ENCODE measurements at regions not wholly inside any gene's neighbourhood (a gene's known extent, or its start where the extent isn't known, plus 50 kb on each side); places are given as distances from the start of the nearest gene placed in this dataset.

GRCh38 chr1:87202922-87203655 is 125.6 kb upstream of the LMO4 start:
- Histone ChIP-seq H3K9me3 (no peaks in the 10 kb centered on the region), H3K27ac (no peak overlapping the region), H3K4me1 (peaks cover 0 to 9% (median 0%) of the 10 kb centered on the region in 3 donors), H3K4me3 (peak overlapping the region in 1 of 2 donors; percentile 23), H3K27me3 (no peaks in the 10 kb centered on the region), H3K36me3 (no peaks in the 10 kb centered on the region)
- TF ChIP-seq, protein P1, sequence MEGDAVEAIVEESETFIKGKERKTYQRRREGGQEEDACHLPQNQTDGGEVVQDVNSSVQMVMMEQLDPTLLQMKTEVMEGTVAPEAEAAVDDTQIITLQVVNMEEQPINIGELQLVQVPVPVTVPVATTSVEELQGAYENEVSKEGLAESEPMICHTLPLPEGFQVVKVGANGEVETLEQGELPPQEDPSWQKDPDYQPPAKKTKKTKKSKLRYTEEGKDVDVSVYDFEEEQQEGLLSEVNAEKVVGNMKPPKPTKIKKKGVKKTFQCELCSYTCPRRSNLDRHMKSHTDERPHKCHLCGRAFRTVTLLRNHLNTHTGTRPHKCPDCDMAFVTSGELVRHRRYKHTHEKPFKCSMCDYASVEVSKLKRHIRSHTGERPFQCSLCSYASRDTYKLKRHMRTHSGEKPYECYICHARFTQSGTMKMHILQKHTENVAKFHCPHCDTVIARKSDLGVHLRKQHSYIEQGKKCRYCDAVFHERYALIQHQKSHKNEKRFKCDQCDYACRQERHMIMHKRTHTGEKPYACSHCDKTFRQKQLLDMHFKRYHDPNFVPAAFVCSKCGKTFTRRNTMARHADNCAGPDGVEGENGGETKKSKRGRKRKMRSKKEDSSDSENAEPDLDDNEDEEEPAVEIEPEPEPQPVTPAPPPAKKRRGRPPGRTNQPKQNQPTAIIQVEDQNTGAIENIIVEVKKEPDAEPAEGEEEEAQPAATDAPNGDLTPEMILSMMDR (IDR thresholded peaks at IDR 0.05), result no peak
- TF ChIP-seq POLR2AphosphoS5 (IDR thresholded peaks at IDR 0.05) (no peak), POLR2A (IDR thresholded peaks at IDR 0.05) (no peak), EP300 (IDR thresholded peaks at IDR 0.05) (no peak)
- 42 to 82% methylated on average over 9 to 16 of the region's 16 CpGs for WGBS, 2 donors (ENCODE audit: low coverage in 1 of 2)
- no peak for ATAC-seq

DNA sequence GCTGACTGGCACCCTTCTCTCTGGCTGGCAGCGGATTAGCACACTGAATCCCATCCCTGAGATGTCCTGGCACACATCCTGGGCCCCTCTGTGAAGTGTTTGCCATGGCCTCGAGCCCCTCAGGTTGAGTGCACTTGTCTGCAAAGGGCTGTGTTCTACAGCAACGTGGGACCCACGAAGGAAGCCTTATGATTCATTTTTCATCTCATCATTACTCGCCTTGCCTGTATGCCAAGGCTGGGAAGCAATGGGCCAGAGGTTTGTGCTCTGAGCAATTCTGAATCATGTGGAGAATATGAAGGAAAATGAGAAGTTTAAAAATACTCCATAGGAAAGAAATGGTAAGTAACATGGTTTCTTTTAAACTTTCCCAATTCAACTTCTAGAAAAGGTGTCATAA is 124.8 kb upstream of the LMO4 start:
- no peaks in the 10 kb centered on the region for H3K9me3 ChIP-seq
- WGBS, 2 donors (ENCODE audit: low coverage in 1 of 2), result 32 to 46% methylated on average over 3 to 5 of the region's 5 CpGs
- peak; percentile 12 for ATAC-seq

DNA sequence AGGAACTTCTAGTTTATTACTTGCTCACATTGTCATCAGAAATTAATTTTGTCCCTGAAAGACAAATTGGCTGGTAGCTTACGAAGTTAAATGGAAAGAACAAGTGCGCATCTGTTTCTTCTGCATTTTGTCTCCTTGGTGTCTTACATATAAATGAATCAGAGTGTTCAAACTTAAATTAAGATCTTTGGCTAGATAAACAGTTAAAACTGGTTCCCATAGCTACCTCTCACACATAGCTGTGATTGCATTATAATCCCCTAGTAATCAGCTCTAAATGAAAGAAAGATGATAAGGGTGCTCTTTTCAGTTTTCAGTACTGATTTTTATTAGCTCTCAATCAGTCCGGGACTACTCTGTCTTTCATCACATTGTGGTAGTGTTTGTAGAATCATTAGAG is 124.2 kb upstream of the LMO4 start:
- 40 to 73% methylated on average over 3 of the region's 3 CpGs for WGBS, 2 donors (ENCODE audit: low coverage in 1 of 2)
- TF ChIP-seq POLR2A (IDR thresholded peaks at IDR 0.05) (no peak), EP300 (IDR thresholded peaks at IDR 0.05) (no peak), POLR2AphosphoS5 (IDR thresholded peaks at IDR 0.05) (no peak)

More for the DNA sequence above, 124.8 kb upstream of the LMO4 start:
- Histone ChIP-seq H3K27ac (no peak overlapping the region), H3K4me1 (peaks cover 0 to 9% (median 0%) of the 10 kb centered on the region in 3 donors), H3K4me3 (no peak overlapping the region), H3K36me3 (no peaks in the 10 kb centered on the region), H3K27me3 (no peaks in the 10 kb centered on the region)
- TF ChIP-seq POLR2A (IDR thresholded peaks at IDR 0.05) (no peak), EP300 (IDR thresholded peaks at IDR 0.05) (no peak)

DNA sequence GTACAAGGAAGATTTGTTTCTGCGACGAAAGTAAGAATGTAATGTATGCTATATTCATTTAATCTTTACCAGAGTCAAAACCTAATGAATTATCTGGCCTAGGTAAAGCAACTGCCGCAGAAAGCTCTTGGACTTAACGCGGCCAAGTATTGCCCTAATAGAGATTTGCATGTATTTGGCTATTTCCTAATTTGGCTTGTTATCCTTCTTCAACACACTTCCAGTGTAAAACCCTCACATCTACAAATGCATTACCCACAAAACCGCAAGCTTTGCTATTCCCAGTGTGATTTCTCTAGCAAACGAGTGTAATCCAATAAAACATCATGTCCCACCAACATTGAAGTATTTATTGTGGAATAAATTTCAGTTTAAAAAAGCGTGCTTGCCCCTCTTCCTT is 123.8 kb upstream of the LMO4 start:
- Histone ChIP-seq H3K27ac (no peak overlapping the region), H3K36me3 (no peaks in the 10 kb centered on the region), H3K9me3 (no peaks in the 10 kb centered on the region), H3K27me3 (no peaks in the 10 kb centered on the region), H3K4me1 (peaks cover 0 to 9% (median 0%) of the 10 kb centered on the region in 3 donors), H3K4me3 (no peak overlapping the region)
- TF ChIP-seq, protein P1 (IDR thresholded peaks at IDR 0.05), result no peak
- TF ChIP-seq POLR2AphosphoS5 (IDR thresholded peaks at IDR 0.05), result no peak
- no peak for ATAC-seq
- 35 to 78% methylated on average over 8 of the region's 8 CpGs for WGBS, 2 donors (ENCODE audit: low coverage in 1 of 2)

More for the DNA sequence above, 124.2 kb upstream of the LMO4 start:
- Histone ChIP-seq H3K4me3 (no peak overlapping the region), H3K27me3 (no peaks in the 10 kb centered on the region), H3K9me3 (no peaks in the 10 kb centered on the region), H3K27ac (no peak overlapping the region), H3K4me1 (peaks cover 0 to 9% (median 0%) of the 10 kb centered on the region in 3 donors), H3K36me3 (no peaks in the 10 kb centered on the region)
- no peak for ATAC-seq

- Histone ChIP-seq H3K27ac (no peak overlapping the region), H3K27me3 (no peaks in the 10 kb centered on the region), H3K36me3 (no peaks in the 10 kb centered on the region), H3K4me1 (peaks cover 0 to 9% (median 0%) of the 10 kb centered on the region in 3 donors), H3K9me3 (no peaks in the 10 kb centered on the region), H3K4me3 (no peak overlapping the region)
- TF ChIP-seq POLR2AphosphoS5 (IDR thresholded peaks at IDR 0.05) (no peak), EP300 (IDR thresholded peaks at IDR 0.05) (no peak), POLR2A (IDR thresholded peaks at IDR 0.05) (no peak)
- TF ChIP-seq, protein P1 (IDR thresholded peaks at IDR 0.05), result no peak
- ATAC-seq, result no peak
- WGBS, 2 donors (ENCODE audit: low coverage in 1 of 2), result 82 to 87% methylated on average over 7 to 8 of the region's 9 CpGs
Observed at GRCh38 chr1:87206044-87206831, 122.4 kb upstream of the LMO4 start.
